ENCODE measurements at regions not wholly inside any gene's neighbourhood (a gene's known extent, or its start where the extent isn't known, plus 50 kb on each side); places are given as distances from the start of the nearest gene placed in this dataset.

- Histone ChIP-seq H3K36me3 (no peaks in the 10 kb centered on the region), H3K27ac (peak overlapping the region in 1 of 2 donors; percentile 20), H3K9me3 (no peaks in the 10 kb centered on the region), H3K4me1 (ENCODE audit: control insufficient read depth in 1 of 2, low read depth in 2 of 2) (peaks cover 12 to 35% of the 10 kb centered on the region in 2 donors), H3K27me3 (replicated peaks; ENCODE audit: insufficient read depth) (no peaks in the 10 kb centered on the region), H3K4me3 (no peak overlapping the region)
- ATAC-seq (ENCODE audit: insufficient number of reproducible peaks, low FRiP score, low read depth) (no peak), DNase-seq (ENCODE audit: low spot score) (no peak)
- no peak for TF ChIP-seq CTCF (IDR thresholded peaks at IDR 0.05)
Observed at GRCh38 chr4:79585834-79586233, 177.8 kb upstream of the GK2 start.

DNA sequence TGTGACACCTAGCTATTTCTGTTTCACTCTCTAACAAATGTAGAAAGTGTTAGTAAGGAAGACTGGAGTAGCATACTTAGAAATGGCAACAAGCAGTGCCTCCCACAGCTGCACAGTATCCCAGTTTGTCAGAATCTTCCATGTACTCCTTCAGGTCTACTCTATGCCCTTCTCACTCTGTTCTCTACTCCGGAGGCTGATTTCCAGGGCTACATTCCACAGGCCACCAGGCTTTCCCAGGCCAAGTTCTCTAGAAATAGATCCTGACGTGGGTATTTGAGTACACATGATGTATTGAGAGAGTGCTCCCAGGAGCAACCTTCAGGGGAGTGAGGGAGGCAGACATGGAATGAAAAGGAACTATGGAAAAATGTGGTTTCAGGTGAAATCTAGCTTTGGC, 177.3 kb upstream of the GK2 start:
- Histone ChIP-seq H3K27ac (peak overlapping the region; percentile 20 to 25), H3K9me3 (no peaks in the 10 kb centered on the region), H3K36me3 (no peaks in the 10 kb centered on the region), H3K4me1 (ENCODE audit: control insufficient read depth in 1 of 2, low read depth in 2 of 2) (peaks cover 8 to 30% of the 10 kb centered on the region in 2 donors), H3K27me3 (replicated peaks; ENCODE audit: insufficient read depth) (no peaks in the 10 kb centered on the region), H3K4me3 (no peak overlapping the region)
- TF ChIP-seq CTCF (IDR thresholded peaks at IDR 0.05) = no peak
- DNase-seq (ENCODE audit: low spot score) = no peak
- no peak for ATAC-seq (ENCODE audit: insufficient number of reproducible peaks, low FRiP score, low read depth)

DNA sequence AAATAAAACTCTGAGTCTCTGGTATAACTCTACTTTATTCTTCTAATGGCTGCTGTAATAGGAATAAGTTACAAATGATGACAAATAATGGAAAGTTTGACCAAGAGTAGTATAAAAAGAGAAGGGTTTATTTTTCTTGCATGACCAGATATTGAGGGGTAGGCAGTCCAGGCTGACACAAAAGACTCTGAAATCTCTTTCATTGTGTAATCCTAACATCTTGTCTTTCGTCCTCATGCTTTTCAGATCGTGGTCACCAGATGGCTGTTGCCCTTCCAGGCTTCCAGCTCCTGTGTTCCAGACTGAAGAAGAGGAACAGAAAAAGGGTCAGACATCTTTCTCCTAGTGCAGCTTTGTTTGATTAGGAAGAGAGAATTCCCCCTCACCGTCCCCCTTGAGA, 176.9 kb upstream of the GK2 start:
- H3K27ac ChIP-seq = peak overlapping the region; percentile 20 to 25
- ATAC-seq (ENCODE audit: insufficient number of reproducible peaks, low FRiP score, low read depth) = no peak
- no peak for DNase-seq (ENCODE audit: low spot score)
- H3K36me3 ChIP-seq = no peaks in the 10 kb centered on the region
- H3K4me3 ChIP-seq = no peak overlapping the region
- H3K9me3 ChIP-seq = no peaks in the 10 kb centered on the region
- no peaks in the 10 kb centered on the region for H3K27me3 ChIP-seq (replicated peaks; ENCODE audit: insufficient read depth)
- H3K4me1 ChIP-seq (ENCODE audit: control insufficient read depth in 1 of 2, low read depth in 2 of 2) = peaks cover 8 to 25% of the 10 kb centered on the region in 2 donors
- TF ChIP-seq CTCF (IDR thresholded peaks at IDR 0.05) = no peak

GRCh38 chr4:79584352-79584751, 176.3 kb upstream of the GK2 start:
- Histone ChIP-seq H3K4me1 (ENCODE audit: control insufficient read depth in 1 of 2, low read depth in 2 of 2) (peaks cover 8 to 25% of the 10 kb centered on the region in 2 donors), H3K36me3 (no peaks in the 10 kb centered on the region), H3K27me3 (replicated peaks; ENCODE audit: insufficient read depth) (no peaks in the 10 kb centered on the region), H3K4me3 (no peak overlapping the region), H3K27ac (no peak overlapping the region), H3K9me3 (no peaks in the 10 kb centered on the region)
- ATAC-seq (ENCODE audit: insufficient number of reproducible peaks, low FRiP score, low read depth) = no peak
- TF ChIP-seq CTCF (IDR thresholded peaks at IDR 0.05) = no peak
- DNase-seq (ENCODE audit: low spot score) = no peak

DNA sequence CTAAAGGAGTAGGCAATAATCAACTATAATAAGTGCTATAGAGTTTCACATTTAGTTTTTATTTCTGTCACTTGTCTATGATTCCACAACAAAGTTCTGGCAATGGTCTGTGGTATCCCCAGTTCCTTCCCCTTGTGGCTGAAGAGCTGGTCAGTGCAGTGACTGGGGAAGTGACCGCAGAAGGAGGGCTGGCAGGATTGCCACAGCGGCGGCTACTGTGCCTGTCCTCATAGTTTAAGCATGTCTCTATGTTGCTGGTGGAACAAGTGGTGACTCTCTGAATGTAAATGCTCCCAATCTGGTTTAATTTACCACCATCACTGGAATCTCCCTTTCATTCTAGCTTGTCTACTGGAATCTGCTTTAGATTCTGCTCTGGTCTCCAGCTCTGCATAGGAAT, 170.6 kb upstream of the GK2 start:
- no peaks in the 10 kb centered on the region for H3K36me3 ChIP-seq
- ATAC-seq (ENCODE audit: insufficient number of reproducible peaks, low FRiP score, low read depth) = no peak

More for the DNA sequence above, 170.6 kb upstream of the GK2 start:
- Histone ChIP-seq H3K27ac (no peak overlapping the region), H3K9me3 (no peaks in the 10 kb centered on the region), H3K4me1 (ENCODE audit: control insufficient read depth in 1 of 2, low read depth in 2 of 2) (peaks cover 3 to 19% of the 10 kb centered on the region in 2 donors), H3K27me3 (replicated peaks; ENCODE audit: insufficient read depth) (no peaks in the 10 kb centered on the region), H3K4me3 (no peak overlapping the region)
- no peak for DNase-seq (ENCODE audit: low spot score)
- TF ChIP-seq CTCF (IDR thresholded peaks at IDR 0.05) = no peak

Measured in thoracic aorta (tissue), 2 donors.